ENCODE measurements at regions not wholly inside any gene's neighbourhood (a gene's known extent, or its start where the extent isn't known, plus 50 kb on each side); places are given as distances from the start of the nearest gene placed in this dataset.

- CTCF ChIA-PET = interaction anchor here (0.6 to 1.1 kb wide), 2 partner anchors 9 to 92 kb away, joined by 3 read pairs; no protein-coding TSS in a partner anchor
- WGBS (ENCODE audit: missing lambda C conversion rate) = 75% methylated on average over 5 of the region's 5 CpGs
- no peak overlapping the region for H3K27ac ChIP-seq
- H3K4me1 ChIP-seq = no peaks in the 10 kb centered on the region
- FAIRE-seq (no peak), DNase-seq (ENCODE audit: low read depth in 1 of 2, low spot score in 1 of 2) (no peak), ATAC-seq (no peak)
- POLR2A ChIA-PET = no interaction called here
- H3K4me3 ChIP-seq = no peak overlapping the region
- H3K4me2 ChIP-seq = no peak overlapping the region
- no peaks in the 10 kb centered on the region for H3K9me3 ChIP-seq
- TF ChIP-seq CEBPB (IDR thresholded peaks at IDR 0.05) (no peak), RNF2 (IDR thresholded peaks at IDR 0.05; ENCODE audit: borderline replicate concordance, low read depth) (no peak), E2F6 (IDR thresholded peaks at IDR 0.05; ENCODE audit: borderline replicate concordance, low read depth) (no peak), NPAS2 (CRISPR knock-in tag; IDR thresholded peaks at IDR 0.05; ENCODE audit: borderline replicate concordance) (no peak), CHD4 (IDR thresholded peaks at IDR 0.05; ENCODE audit: borderline replicate concordance) (no peak), RFX5 (IDR thresholded peaks at IDR 0.05) (no peak), HOXB5 (CRISPR knock-in tag; IDR thresholded peaks at IDR 0.05) (no peak), MAZ (IDR thresholded peaks at IDR 0.05; ENCODE audit: borderline replicate concordance, low read depth, low read length) (no peak), ZFP36 (IDR thresholded peaks at IDR 0.05; ENCODE audit: borderline replicate concordance, partially characterized antibody) (no peak), BHLHE40 (IDR thresholded peaks at IDR 0.05; ENCODE audit: low read depth, low read length) (no peak), REST (IDR thresholded peaks at IDR 0.05) (no peak), RARB (CRISPR knock-in tag; IDR thresholded peaks at IDR 0.05) (no peak)
These were observed 624.5 kb upstream of the USP24 start for GRCh38 chr1:55839626-55840025.

DNA sequence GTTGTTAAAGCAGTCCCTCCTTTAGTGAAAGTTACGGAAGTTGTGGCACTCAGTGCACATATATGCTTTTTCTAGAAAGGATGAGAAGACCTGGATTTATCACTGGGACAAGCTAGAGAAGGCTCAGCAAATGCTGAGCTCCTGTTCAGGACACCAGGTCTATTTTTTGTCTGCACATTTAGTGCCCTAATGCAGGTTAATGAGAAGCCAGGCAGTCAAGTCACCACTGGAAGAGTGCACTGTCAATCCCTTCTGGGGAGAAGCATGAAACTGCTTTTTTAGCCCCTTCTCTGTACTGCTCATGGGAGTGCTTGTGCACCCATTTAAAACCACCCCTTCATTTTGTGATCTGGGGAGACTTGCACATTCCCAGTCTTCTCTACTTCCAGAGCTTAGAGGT, 624.1 kb upstream of the USP24 start:
- 78% methylated on average over 1 of the region's 1 CpG for WGBS (ENCODE audit: missing lambda C conversion rate)
- Histone ChIP-seq H3K27ac (no peak overlapping the region), H3K4me3 (no peak overlapping the region), H3K4me2 (no peak overlapping the region), H3K9me3 (no peaks in the 10 kb centered on the region), H3K4me1 (no peaks in the 10 kb centered on the region)
- DNase-seq (ENCODE audit: low read depth in 1 of 2, low spot score in 1 of 2) (no peak), FAIRE-seq (no peak), ATAC-seq (no peak)
- POLR2A ChIA-PET = no interaction called here
- TF ChIP-seq POLR2AphosphoS2 (conservative IDR thresholded peaks at IDR 0.05; ENCODE audit: low read length) (no peak), TFCP2L1 (CRISPR knock-in tag; IDR thresholded peaks at IDR 0.05) (no peak), ATOH8 (CRISPR knock-in tag; IDR thresholded peaks at IDR 0.05; ENCODE audit: low read depth) (no peak), USF2 (IDR thresholded peaks at IDR 0.05) (no peak), ZC3H11A (IDR thresholded peaks at IDR 0.05) (no peak), PHF8 (IDR thresholded peaks at IDR 0.05; ENCODE audit: borderline replicate concordance, low read depth) (no peak), RAD21 (conservative IDR thresholded peaks at IDR 0.05 in 1 of 2, IDR thresholded peaks at IDR 0.05 in 1 of 2) (no peak), ELK1 (IDR thresholded peaks at IDR 0.05; ENCODE audit: low read depth, low read length) (no peak), CBX2 (IDR thresholded peaks at IDR 0.05; ENCODE audit: borderline replicate concordance, low read depth) (no peak), E2F6 (IDR thresholded peaks at IDR 0.05; ENCODE audit: borderline replicate concordance, low read depth) (no peak), FOSL2 (IDR thresholded peaks at IDR 0.05) (no peak), FOSL2 (CRISPR knock-in tag; IDR thresholded peaks at IDR 0.05) (no peak)
- TF ChIP-seq, protein P1, sequence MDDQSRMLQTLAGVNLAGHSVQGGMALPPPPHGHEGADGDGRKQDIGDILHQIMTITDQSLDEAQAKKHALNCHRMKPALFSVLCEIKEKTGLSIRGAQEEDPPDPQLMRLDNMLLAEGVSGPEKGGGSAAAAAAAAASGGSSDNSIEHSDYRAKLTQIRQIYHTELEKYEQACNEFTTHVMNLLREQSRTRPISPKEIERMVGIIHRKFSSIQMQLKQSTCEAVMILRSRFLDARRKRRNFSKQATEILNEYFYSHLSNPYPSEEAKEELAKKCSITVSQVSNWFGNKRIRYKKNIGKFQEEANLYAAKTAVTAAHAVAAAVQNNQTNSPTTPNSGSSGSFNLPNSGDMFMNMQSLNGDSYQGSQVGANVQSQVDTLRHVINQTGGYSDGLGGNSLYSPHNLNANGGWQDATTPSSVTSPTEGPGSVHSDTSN (IDR thresholded peaks at IDR 0.05) = no peak
- CTCF ChIA-PET = interaction anchor here (0.6 to 1.1 kb wide), 2 partner anchors 9 to 93 kb away, joined by 3 read pairs; no protein-coding TSS in a partner anchor
